Esophagus muscularis mucosa (tissue), 4 donors: ENCODE measurements at regions not wholly inside any gene's neighbourhood (a gene's known extent, or its start where the extent isn't known, plus 50 kb on each side); places are given as distances from the start of the nearest gene placed in this dataset.

ENCODE experiments used
- DNase-seq: peaks from one replicate; pipeline ENCODE4 v3.0.0-alpha.2; 2017; ENCODE audit errors: extremely low spot score
- H3K27ac ChIP-seq, 4 donors: fragments of 200-600 bp; sonication (generic); replicated peaks in 1 of 4; 1 replicate in 3 of 4; 2 replicates in 1 of 4; pipeline ENCODE4 v1.5.1; 2016 to 2019; ENCODE audit warnings: mild to moderate bottlenecking in 1 of 4
- H3K27me3 ChIP-seq, 4 donors: fragments of 200-600 bp; sonication (generic); one replicate each; pipeline versions ENCODE4 v1.5.1 to v1.6.0; 2016 to 2019
- H3K36me3 ChIP-seq, 4 donors: fragments of 200-600 bp; sonication (generic); one replicate each; pipeline ENCODE4 v1.5.1; 2016 to 2019
- H3K4me1 ChIP-seq, 4 donors: fragments of 200-600 bp; sonication (generic); one replicate each; pipeline ENCODE4 v1.5.1; 2016 to 2019
- H3K4me3 ChIP-seq, 4 donors: fragments of 200-600 bp; sonication (generic); 1 replicate in 2 of 4; 2 replicates in 2 of 4; pipeline ENCODE4 v1.5.1; 2016 to 2019; ENCODE audit warnings: mild to moderate bottlenecking in 4 of 4, moderate library complexity in 1 of 4
- H3K9me3 ChIP-seq, 4 donors: fragments of 200-600 bp; sonication (generic); 1 replicate in 3 of 4; 2 replicates in 1 of 4; pipeline ENCODE4 v1.5.1; 2016 to 2019
- EP300 ChIP-seq: sonication (generic); formaldehyde crosslinking; IDR thresholded peaks from one replicate; pipeline ENCODE4 v1.6.1; 2017; ENCODE audit warnings: antibody characterized with exemption
- POLR2A ChIP-seq: fragments of 450-650 bp; IDR thresholded peaks from one replicate; pipeline ENCODE4 v1.6.1; 2017; ENCODE audit warnings: antibody characterized with exemption, moderate library complexity, mild to moderate bottlenecking, low read depth
- POLR2AphosphoS5 ChIP-seq, 2 donors: sonication (generic); formaldehyde crosslinking; IDR thresholded peaks; one replicate each; pipeline ENCODE4 v1.6.1; 2017; ENCODE audit warnings: antibody characterized with exemption in 2 of 2
- WGBS: methylation state at CpG from one replicate; pipeline ENCODE4 v1.1.5; 2018; 5-methylcytosine and 5-hydroxymethylcytosine counted together
- intact Hi-C: fragments of 100-400 bp; cut with DNase I; formaldehyde crosslinking; loops from one replicate; pipeline ENCODE4 v1.15.1; 2023
- TF ChIP-seq, protein P1 (sequence below), 3 experiments: fragments of 200-600 bp in 2 of 3; fragments of 450-650 bp in 1 of 3; sonication (generic) in 2 of 3; IDR thresholded peaks; one replicate each; pipeline ENCODE4 v1.5.1; 2017 to 2019; ENCODE audit warnings: antibody characterized with exemption in 3 of 3, mild to moderate bottlenecking in 2 of 3, moderate library complexity in 1 of 3

DNA sequence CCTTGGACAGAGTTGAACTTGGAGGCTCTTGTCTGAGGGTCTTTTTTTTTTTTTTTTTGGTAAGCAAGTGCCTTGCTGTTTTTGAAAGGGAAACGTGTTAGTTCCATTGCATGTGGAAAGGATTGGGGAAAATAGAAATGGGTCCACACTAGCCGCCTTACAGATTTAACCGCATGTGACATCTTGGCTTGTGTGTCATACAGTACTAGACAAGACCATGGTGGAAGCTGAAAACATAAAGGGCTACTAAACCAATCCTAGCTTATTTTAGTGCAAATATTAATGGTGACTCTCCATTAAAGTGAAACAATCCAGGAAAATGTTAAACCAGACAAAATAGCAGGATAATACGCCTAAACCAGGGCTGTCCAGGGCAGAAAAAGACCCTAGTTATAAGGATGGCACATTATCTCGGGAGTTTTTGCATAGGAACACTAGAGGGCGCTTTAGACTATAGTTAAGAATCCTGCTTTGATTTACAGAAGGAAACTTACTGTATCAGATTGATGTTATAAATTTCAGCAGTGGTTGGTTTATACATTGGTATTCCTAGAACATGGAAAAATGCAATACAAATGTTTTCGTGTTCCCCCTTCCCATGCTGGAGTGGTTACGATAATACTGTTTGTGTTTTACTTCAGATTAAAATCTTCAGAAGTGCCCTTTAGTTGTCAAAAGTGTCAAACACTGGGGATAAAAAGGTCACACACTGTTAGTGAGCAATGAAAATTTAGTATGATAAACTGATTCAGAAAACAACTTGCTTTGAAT, 59.8 kb upstream of the DEK start:
- Histone ChIP-seq H3K27me3 (no peaks in the 10 kb centered on the region), H3K4me1 (peaks cover 0 to 15% (median 10%) of the 10 kb centered on the region in 4 donors), H3K9me3 (no peaks in the 10 kb centered on the region), H3K4me3 (no peak overlapping the region), H3K27ac (no peak overlapping the region), H3K36me3 (no peaks in the 10 kb centered on the region)
- 27% methylated on average over 8 of the region's 8 CpGs for WGBS
- no peak for DNase-seq
- TF ChIP-seq, protein P1, sequence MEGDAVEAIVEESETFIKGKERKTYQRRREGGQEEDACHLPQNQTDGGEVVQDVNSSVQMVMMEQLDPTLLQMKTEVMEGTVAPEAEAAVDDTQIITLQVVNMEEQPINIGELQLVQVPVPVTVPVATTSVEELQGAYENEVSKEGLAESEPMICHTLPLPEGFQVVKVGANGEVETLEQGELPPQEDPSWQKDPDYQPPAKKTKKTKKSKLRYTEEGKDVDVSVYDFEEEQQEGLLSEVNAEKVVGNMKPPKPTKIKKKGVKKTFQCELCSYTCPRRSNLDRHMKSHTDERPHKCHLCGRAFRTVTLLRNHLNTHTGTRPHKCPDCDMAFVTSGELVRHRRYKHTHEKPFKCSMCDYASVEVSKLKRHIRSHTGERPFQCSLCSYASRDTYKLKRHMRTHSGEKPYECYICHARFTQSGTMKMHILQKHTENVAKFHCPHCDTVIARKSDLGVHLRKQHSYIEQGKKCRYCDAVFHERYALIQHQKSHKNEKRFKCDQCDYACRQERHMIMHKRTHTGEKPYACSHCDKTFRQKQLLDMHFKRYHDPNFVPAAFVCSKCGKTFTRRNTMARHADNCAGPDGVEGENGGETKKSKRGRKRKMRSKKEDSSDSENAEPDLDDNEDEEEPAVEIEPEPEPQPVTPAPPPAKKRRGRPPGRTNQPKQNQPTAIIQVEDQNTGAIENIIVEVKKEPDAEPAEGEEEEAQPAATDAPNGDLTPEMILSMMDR (IDR thresholded peaks at IDR 0.05): peak; percentile 72 to 74 (median 73)
- TF ChIP-seq EP300: no peak
- intact Hi-C loops: loop anchor here (1.0 to 10.0 kb wide), 2 partner anchors 61 to 180 kb away; partner anchors contain the start of gene RNF144B

DNA sequence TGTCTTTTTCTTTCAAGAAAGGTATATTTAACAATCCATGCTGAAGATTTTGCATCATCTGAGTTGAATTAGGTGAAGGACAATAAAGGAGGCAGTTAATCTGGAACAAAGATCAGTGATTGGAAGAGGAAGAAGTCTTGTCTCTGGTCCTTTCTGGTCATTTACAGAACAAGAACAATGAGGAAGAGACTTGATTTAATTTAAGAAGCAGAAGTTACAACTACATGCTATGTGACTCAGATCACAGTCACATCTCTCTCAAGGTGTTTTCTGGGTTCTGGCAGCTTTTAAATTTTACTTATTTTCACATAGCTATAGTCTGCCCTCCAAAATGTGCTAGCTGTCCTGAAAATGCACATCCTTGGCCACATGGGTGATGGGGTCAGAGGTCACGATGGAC, 53.5 kb upstream of the DEK start:
- Histone ChIP-seq H3K4me1 (no peaks in the 10 kb centered on the region), H3K36me3 (no peaks in the 10 kb centered on the region), H3K9me3 (no peaks in the 10 kb centered on the region), H3K27me3 (no peaks in the 10 kb centered on the region), H3K4me3 (no peak overlapping the region), H3K27ac (no peak overlapping the region)
- 0% methylated on average over 1 of the region's 1 CpG for WGBS
- no peak for TF ChIP-seq POLR2AphosphoS5 (IDR thresholded peaks at IDR 0.05)
- no peak for TF ChIP-seq POLR2A
- TF ChIP-seq, protein P1 (IDR thresholded peaks at IDR 0.05): no peak
- TF ChIP-seq EP300: no peak
- DNase-seq: peak; percentile 50
- intact Hi-C loops: no loop called here

DNA sequence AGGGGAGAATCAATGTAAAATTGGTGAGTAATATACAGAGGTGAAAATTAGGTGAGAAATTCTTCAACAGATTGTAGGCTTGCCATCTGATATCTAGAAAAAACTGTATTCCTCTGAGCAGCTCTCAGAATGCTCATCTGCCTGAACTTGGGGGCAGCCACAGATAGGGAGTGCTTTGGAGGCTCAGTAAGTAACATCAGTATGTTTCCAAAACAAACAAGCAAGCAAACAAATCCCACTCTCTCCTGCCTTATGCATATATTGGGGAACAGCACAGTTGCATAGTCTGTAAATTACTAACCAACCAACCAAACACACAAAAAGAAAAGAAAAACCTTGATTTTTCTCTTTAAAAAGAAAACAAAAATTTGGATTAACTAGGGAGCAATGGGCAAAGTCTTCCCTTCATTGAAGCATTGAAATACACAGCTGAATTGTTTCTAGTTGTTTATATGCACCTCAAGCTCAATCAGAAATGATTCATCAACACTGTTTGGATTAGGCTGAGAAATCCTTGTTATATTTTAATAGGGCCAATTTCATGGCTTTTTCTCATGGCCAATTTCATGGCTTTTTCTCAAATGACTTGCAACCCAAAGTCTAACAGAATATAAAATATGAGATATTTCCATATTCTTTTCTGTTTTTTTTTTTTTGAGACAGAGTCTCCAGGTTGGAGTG, 50.1 kb upstream of the DEK start:
- intact Hi-C loops: no loop called here
- Histone ChIP-seq H3K27me3 (no peaks in the 10 kb centered on the region), H3K36me3 (no peaks in the 10 kb centered on the region), H3K4me3 (no peak overlapping the region), H3K4me1 (no peaks in the 10 kb centered on the region), H3K27ac (no peak overlapping the region), H3K9me3 (no peaks in the 10 kb centered on the region)
- peak; percentile 42 for DNase-seq
- TF ChIP-seq EP300 (no peak), POLR2AphosphoS5 (IDR thresholded peaks at IDR 0.05) (no peak), POLR2A (no peak)
- TF ChIP-seq, protein P1 (IDR thresholded peaks at IDR 0.05): no peak
